Neural cell (in vitro differentiated cells): ENCODE measurements at regions not wholly inside any gene's neighbourhood (a gene's known extent, or its start where the extent isn't known, plus 50 kb on each side); places are given as distances from the start of the nearest gene placed in this dataset.

Source experiments
- EZH2 ChIP-seq: fragments of 200-600, 300-800 bp; shearing (Covaris generic), sonication (generic); IDR thresholded peaks from 2 replicates; pipeline ENCODE4 v1.6.1; 2014; ENCODE audit warnings: antibody characterized with exemption, low read length, borderline replicate concordance, mild to moderate bottlenecking; ENCODE audit not compliant: insufficient read depth, poor library complexity, severe bottlenecking
- TAF1 ChIP-seq: IDR thresholded peaks from 2 replicates; pipeline ENCODE4 v1.6.1; 2012; ENCODE audit warnings: low read depth
- TF ChIP-seq, protein P1 (sequence below): fragments of 450-650 bp; IDR thresholded peaks from 2 replicates; pipeline ENCODE4 v1.5.1; 2014; ENCODE audit warnings: antibody characterized with exemption, mild to moderate bottlenecking, moderate library complexity; ENCODE audit not compliant: poor library complexity, severe bottlenecking

DNA sequence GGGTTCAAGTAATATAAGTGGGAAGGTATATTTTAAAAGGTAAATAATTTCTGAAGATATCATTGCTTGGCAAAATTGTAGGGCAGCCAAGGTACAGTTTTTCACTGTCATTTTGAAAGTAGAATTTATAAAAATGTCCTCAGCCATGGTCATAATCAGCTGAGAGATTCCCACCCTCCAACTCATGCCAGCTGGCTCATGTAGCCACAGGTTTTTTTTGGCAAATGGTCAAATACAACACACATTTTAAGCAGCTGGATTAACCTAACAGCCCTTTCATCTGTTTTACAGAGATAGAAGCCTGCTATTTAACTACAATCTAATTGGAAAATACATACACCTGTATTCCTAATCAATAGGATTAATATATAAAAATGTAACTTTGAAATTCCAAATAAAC, 619.2 kb upstream of the SGCG start:
- TF ChIP-seq, protein P1, sequence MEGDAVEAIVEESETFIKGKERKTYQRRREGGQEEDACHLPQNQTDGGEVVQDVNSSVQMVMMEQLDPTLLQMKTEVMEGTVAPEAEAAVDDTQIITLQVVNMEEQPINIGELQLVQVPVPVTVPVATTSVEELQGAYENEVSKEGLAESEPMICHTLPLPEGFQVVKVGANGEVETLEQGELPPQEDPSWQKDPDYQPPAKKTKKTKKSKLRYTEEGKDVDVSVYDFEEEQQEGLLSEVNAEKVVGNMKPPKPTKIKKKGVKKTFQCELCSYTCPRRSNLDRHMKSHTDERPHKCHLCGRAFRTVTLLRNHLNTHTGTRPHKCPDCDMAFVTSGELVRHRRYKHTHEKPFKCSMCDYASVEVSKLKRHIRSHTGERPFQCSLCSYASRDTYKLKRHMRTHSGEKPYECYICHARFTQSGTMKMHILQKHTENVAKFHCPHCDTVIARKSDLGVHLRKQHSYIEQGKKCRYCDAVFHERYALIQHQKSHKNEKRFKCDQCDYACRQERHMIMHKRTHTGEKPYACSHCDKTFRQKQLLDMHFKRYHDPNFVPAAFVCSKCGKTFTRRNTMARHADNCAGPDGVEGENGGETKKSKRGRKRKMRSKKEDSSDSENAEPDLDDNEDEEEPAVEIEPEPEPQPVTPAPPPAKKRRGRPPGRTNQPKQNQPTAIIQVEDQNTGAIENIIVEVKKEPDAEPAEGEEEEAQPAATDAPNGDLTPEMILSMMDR: no peak
- TF ChIP-seq EZH2 (no peak), TAF1 (no peak)
